ENCODE measurements at regions not wholly inside any gene's neighbourhood (a gene's known extent, or its start where the extent isn't known, plus 50 kb on each side); places are given as distances from the start of the nearest gene placed in this dataset.

GRCh38 chr1:110816945-110817344, 56.0 kb upstream of the CD53 start:
- Histone ChIP-seq H3K27me3 (ENCODE audit: control insufficient read depth, insufficient read depth, low read length) (no peaks in the 10 kb centered on the region; the same call in 1 of the 2 replicates), H3K36me3 (replicated peaks; ENCODE audit: control insufficient read depth, insufficient read depth, low read length) (no peaks in the 10 kb centered on the region), H3K4me3 (ENCODE audit: insufficient read depth, low read depth, low read length) (no peak overlapping the region)
- DNase-seq = no peak

DNA sequence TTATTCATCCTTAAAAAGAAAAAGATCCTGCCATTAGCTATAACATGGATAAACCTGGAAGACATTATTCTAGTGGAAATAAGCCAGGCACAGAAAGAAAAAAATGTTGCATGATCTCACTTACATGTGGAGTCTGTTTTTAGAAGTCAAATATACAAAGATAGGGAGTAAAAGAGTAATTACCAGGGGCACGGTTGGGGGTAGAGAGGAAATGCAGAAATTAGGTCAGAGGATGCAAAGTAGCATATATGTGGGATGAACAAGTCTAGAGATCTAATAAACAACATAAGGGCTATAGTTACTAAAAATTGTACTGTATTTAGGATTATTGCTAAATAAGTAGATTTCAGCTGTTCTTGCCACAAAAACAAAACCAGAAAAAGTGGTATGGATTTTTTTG, 61.4 kb upstream of the CD53 start:
- Histone ChIP-seq H3K27me3 (ENCODE audit: control insufficient read depth, insufficient read depth, low read length) (no peaks in the 10 kb centered on the region; the same call in 1 of the 2 replicates), H3K4me3 (ENCODE audit: insufficient read depth, low read depth, low read length) (no peak overlapping the region), H3K36me3 (replicated peaks; ENCODE audit: control insufficient read depth, insufficient read depth, low read length) (no peaks in the 10 kb centered on the region)
- no peak for DNase-seq

DNA sequence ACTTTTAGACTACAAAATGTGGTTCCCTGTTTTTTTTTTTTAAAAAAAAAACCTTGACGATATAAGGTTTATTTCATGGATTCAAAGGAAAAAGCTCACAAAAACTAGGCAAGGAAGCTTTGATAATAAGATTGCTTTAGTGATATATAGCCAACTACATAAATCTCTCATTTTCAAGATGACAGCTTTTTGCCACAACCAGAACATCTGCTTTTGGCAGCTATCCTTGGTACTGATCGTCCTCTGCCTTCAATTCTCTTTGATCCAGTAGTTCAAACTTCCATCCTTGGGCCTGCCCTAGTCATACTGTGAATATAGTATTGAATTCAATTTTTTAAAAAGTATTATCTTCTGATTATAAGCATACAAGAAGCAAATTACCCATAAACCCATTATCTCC, 72.9 kb upstream of the CD53 start:
- Histone ChIP-seq H3K36me3 (replicated peaks; ENCODE audit: control insufficient read depth, insufficient read depth, low read length) (no peaks in the 10 kb centered on the region), H3K27me3 (ENCODE audit: control insufficient read depth, insufficient read depth, low read length) (no peaks in the 10 kb centered on the region; the same call in 1 of the 2 replicates), H3K4me3 (ENCODE audit: insufficient read depth, low read depth, low read length) (no peak overlapping the region)
- no peak for DNase-seq

- H3K27me3 ChIP-seq (ENCODE audit: control insufficient read depth, insufficient read depth, low read length) = no peaks in the 10 kb centered on the region; the same call in 1 of the 2 replicates
These were observed 74.2 kb upstream of the CD53 start for GRCh38 chr1:110798691-110799256.

GRCh38 chr1:110788673-110789072, 84.3 kb upstream of the CD53 start:
- DNase-seq = no peak
- no peaks in the 10 kb centered on the region; the same call in 1 of the 2 replicates for H3K27me3 ChIP-seq (ENCODE audit: control insufficient read depth, insufficient read depth, low read length)
- no peaks in the 10 kb centered on the region for H3K36me3 ChIP-seq (replicated peaks; ENCODE audit: control insufficient read depth, insufficient read depth, low read length)
- H3K4me3 ChIP-seq (ENCODE audit: insufficient read depth, low read depth, low read length) = no peak overlapping the region

More at GRCh38 chr1:110798691-110799256, 74.2 kb upstream of the CD53 start:
- H3K4me3 ChIP-seq (ENCODE audit: insufficient read depth, low read depth, low read length) = no peak overlapping the region
- DNase-seq = no peak
- no peaks in the 10 kb centered on the region for H3K36me3 ChIP-seq (replicated peaks; ENCODE audit: control insufficient read depth, insufficient read depth, low read length)

DNA sequence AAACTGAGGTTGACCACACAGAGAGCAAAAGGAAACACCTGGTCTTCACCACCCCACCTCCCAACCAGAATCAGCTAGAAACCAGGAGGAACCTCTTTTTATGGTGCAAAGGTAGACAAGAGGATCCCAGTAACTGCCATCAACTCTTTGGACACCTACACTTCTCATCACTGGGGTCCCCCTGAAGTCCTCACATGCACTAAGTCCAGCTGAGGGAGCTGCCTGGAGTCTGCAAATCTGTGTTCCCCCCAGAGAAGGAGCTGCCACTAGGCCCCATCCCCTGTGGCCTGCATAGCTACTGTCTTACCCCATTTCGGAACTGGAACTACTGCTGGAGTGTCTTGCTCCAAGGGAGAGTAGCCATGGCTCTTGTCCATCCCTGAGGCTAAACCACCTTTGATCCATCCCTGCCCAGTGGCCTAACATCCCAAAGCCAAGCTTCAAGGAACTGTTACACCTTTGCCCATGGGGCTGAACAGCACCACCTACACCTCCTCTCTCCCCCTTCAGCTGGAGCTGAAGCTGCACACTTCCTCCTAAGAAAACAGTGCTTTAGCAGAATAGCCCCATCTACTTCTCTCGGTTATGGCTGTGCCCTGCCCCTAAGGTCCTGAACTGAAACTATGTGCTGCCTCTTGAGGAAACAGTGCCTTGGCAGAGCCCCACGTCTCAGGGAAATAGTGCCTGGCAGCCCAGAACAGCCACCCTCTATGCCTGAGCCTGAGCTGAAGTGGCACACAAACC, 85.4 kb upstream of the CD53 start:
- H3K4me3 ChIP-seq (ENCODE audit: insufficient read depth, low read depth, low read length) = no peak overlapping the region
- no peak for DNase-seq
- no peaks in the 10 kb centered on the region for H3K36me3 ChIP-seq (replicated peaks; ENCODE audit: control insufficient read depth, insufficient read depth, low read length)
- no peaks in the 10 kb centered on the region; the same call in 1 of the 2 replicates for H3K27me3 ChIP-seq (ENCODE audit: control insufficient read depth, insufficient read depth, low read length)

- H3K27me3 ChIP-seq (ENCODE audit: control insufficient read depth, insufficient read depth, low read length) = no peaks in the 10 kb centered on the region; the same call in 1 of the 2 replicates
- H3K36me3 ChIP-seq (replicated peaks; ENCODE audit: control insufficient read depth, insufficient read depth, low read length) = no peaks in the 10 kb centered on the region
- DNase-seq = no peak
These were observed 86.1 kb upstream of the CD53 start for GRCh38 chr1:110786802-110787327.

DNA sequence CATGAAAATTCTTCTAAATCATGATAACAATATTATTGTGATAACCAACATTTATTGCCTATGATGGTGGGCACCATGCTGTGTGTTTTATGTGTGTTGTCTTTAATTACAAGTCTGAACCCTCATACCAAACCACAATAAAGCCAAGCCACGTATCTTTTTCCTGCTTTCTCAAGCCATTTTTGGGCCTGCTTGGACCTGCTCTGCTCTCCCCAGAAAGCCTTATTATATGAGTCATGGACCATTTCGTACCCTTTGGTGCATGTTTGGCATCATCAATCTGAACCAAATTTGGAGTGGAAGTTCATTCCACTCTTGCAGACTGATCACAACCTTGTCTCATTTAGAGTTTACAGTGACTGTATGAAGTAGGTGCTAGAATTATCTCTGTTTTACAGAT, 87.3 kb upstream of the CD53 start:
- Histone ChIP-seq H3K36me3 (replicated peaks; ENCODE audit: control insufficient read depth, insufficient read depth, low read length) (no peaks in the 10 kb centered on the region), H3K27me3 (ENCODE audit: control insufficient read depth, insufficient read depth, low read length) (peaks cover 1% of the 10 kb centered on the region; the same call in 1 of the 2 replicates), H3K4me3 (ENCODE audit: insufficient read depth, low read depth, low read length) (no peak overlapping the region)
- DNase-seq = no peak

More at GRCh38 chr1:110786802-110787327, 86.1 kb upstream of the CD53 start:
- no peak overlapping the region for H3K4me3 ChIP-seq (ENCODE audit: insufficient read depth, low read depth, low read length)

DNA sequence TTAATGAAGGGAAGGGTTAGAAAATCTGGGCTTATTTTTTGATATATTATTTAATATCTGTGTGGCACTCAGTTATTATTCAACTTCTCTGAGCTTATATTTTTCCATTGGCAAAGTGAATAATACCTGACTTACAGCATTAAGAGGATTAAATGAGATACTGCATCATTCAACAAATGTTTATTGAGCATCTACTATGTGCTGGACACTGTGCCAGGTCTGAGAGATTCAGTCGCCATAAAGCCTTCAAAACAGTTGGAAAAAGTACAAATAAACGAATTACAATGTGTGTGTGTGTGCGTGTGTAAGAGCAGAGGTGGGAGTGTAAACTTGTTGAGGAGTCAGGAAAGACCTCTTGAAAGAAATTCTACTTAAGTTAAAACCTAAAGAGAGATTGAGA, 87.9 kb upstream of the CD53 start:
- peaks cover 7% of the 10 kb centered on the region; the same call in 1 of the 2 replicates for H3K27me3 ChIP-seq (ENCODE audit: control insufficient read depth, insufficient read depth, low read length)
- no peak overlapping the region for H3K4me3 ChIP-seq (ENCODE audit: insufficient read depth, low read depth, low read length)

DNA sequence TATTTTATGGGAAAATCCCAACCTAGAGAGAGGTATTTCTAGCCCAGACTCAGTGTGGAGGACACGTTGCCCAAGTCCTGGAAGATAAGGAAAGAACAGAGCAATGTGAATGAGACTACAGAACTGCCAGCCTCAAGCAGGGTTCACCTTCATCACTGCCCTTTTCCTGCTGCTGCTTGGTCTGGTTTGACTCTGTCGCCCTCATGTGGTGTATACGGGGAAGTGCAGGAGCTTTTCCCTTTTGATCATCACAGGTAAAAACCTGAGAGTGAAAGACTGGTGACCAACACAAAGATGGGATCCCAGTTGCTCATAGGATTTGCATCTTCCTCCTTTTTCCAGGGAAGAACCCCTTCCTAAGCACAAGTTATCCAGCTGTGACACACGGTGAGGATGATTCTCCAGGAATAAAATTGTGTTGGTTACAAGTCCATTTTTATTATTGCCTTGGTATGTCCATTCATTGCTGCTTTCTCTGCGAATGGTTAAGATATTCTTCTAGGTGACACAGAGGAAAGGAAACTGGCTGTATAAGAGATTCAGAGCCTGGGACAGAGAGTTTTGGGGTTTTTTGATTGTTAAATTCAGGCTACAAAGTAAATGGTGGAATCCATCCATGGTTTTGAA, 89.5 kb upstream of the CD53 start:
- peak; percentile 53 for DNase-seq
- Histone ChIP-seq H3K36me3 (replicated peaks; ENCODE audit: control insufficient read depth, insufficient read depth, low read length) (no peaks in the 10 kb centered on the region), H3K4me3 (ENCODE audit: insufficient read depth, low read depth, low read length) (no peak overlapping the region), H3K27me3 (ENCODE audit: control insufficient read depth, insufficient read depth, low read length) (peaks cover 7% of the 10 kb centered on the region; the same call in 1 of the 2 replicates)

More for the DNA sequence above, 87.9 kb upstream of the CD53 start:
- DNase-seq = no peak
- H3K36me3 ChIP-seq (replicated peaks; ENCODE audit: control insufficient read depth, insufficient read depth, low read length) = no peaks in the 10 kb centered on the region

- no peak overlapping the region for H3K4me3 ChIP-seq (ENCODE audit: insufficient read depth, low read depth, low read length)
- H3K27me3 ChIP-seq (ENCODE audit: control insufficient read depth, insufficient read depth, low read length) = peaks cover 7% of the 10 kb centered on the region; the same call in 1 of the 2 replicates
- no peaks in the 10 kb centered on the region for H3K36me3 ChIP-seq (replicated peaks; ENCODE audit: control insufficient read depth, insufficient read depth, low read length)
- no peak for DNase-seq
These were observed 91.4 kb upstream of the CD53 start for GRCh38 chr1:110781525-110781924.

- Histone ChIP-seq H3K36me3 (replicated peaks; ENCODE audit: control insufficient read depth, insufficient read depth, low read length) (no peaks in the 10 kb centered on the region), H3K27me3 (ENCODE audit: control insufficient read depth, insufficient read depth, low read length) (peaks cover 7% of the 10 kb centered on the region; the same call in 1 of the 2 replicates), H3K4me3 (ENCODE audit: insufficient read depth, low read depth, low read length) (peak overlapping the region; percentile 15; the same call in 1 of the 2 replicates)
- peak; percentile 68 for DNase-seq
These were observed 92.1 kb upstream of the CD53 start for GRCh38 chr1:110780600-110781484.

DNA sequence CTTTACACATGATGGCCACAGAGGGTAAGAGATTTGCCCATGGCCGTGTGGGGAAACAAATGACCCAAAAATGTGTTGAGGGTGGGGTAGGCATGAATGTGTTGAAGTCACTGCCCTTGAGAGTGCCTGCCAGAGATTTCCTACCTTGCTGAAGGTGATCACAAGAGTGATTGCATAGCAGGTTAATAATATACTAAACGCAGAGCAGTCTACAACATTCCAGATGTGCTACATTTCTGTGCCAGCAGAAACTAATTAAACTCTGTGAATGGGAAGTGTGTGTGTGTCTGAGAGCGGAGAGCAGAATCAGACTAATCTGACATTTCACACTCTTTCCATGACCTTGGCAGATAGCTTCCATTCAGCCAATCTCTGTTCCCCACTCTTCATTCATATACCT, 93.3 kb upstream of the CD53 start:
- no peak for DNase-seq
- H3K4me3 ChIP-seq (ENCODE audit: insufficient read depth, low read depth, low read length) = no peak overlapping the region
- H3K27me3 ChIP-seq (ENCODE audit: control insufficient read depth, insufficient read depth, low read length) = peaks cover 7% of the 10 kb centered on the region; the same call in 1 of the 2 replicates
- H3K36me3 ChIP-seq (replicated peaks; ENCODE audit: control insufficient read depth, insufficient read depth, low read length) = no peaks in the 10 kb centered on the region

DNA sequence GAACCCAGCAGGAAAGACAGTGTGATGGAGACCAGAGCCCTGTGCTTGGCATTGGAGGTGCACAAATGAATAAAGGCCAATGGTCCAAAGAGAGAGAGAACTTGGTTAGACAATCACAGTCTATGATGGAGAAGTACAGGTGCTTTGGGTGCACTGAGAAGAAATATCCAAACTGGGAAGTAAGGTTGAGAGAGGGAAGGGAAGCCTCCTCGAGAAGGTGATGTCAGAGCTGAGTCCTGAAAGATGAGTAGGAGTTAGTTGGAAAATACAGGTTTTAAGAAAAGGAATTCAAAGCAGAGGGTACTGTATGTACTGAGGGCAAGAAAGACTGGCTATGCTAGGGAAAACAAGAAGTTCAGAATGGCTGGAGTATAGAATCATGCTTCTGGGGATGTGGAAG, 94.1 kb upstream of the CD53 start:
- Histone ChIP-seq H3K27me3 (ENCODE audit: control insufficient read depth, insufficient read depth, low read length) (peaks cover 8% of the 10 kb centered on the region), H3K4me3 (ENCODE audit: insufficient read depth, low read depth, low read length) (no peak overlapping the region), H3K36me3 (replicated peaks; ENCODE audit: control insufficient read depth, insufficient read depth, low read length) (no peaks in the 10 kb centered on the region)
- no peak for DNase-seq

All from H7 (cell line).